GM18909 (cell line): ENCODE measurements at regions not wholly inside any gene's neighbourhood (a gene's known extent, or its start where the extent isn't known, plus 50 kb on each side); places are given as distances from the start of the nearest gene placed in this dataset.
"Not testable (repeated sequence)": the region's sequence is repeated elsewhere in the genome, so short reads cannot be mapped to it uniquely, and the experiment has no call there.

Experiments
- ATAC-seq: cut with Tn5 transposase; IDR thresholded peaks from one replicate; pipeline ENCODE4 v1.9.1; 2021; ENCODE audit warnings: mild to moderate bottlenecking; ENCODE audit not compliant: unreplicated experiment, poor library complexity

- ATAC-seq: not testable (repeated sequence)
These were observed 357.3 kb upstream of the WSB1 start for GRCh38 chr17:26936645-26937044.

GRCh38 chr17:26937750-26938322, 356.1 kb upstream of the WSB1 start:
- peak; percentile 70 for ATAC-seq

- ATAC-seq: not testable (repeated sequence)
These were observed 354.2 kb upstream of the WSB1 start for GRCh38 chr17:26939755-26940154.

GRCh38 chr17:26940587-26940986, 353.3 kb upstream of the WSB1 start:
- peak; percentile 52 for ATAC-seq

GRCh38 chr17:26962255-26963162, 331.4 kb upstream of the WSB1 start:
- no peak for ATAC-seq

- no peak for ATAC-seq
These were observed 330.8 kb upstream of the WSB1 start for GRCh38 chr17:26963163-26963503.

GRCh38 chr17:26965898-26966624, 327.9 kb upstream of the WSB1 start:
- not testable (repeated sequence) for ATAC-seq

GRCh38 chr17:26966625-26967179, 327.2 kb upstream of the WSB1 start:
- not testable (repeated sequence) for ATAC-seq

- not testable (repeated sequence) for ATAC-seq
These were observed 312.0 kb upstream of the WSB1 start for GRCh38 chr17:26981845-26982425.

GRCh38 chr17:26982563-26982962, 311.4 kb upstream of the WSB1 start:
- ATAC-seq: not testable (repeated sequence)

GRCh38 chr17:26987851-26988250, 306.1 kb upstream of the WSB1 start:
- ATAC-seq: not testable (repeated sequence)

- ATAC-seq: not testable (repeated sequence)
These were observed 299.3 kb upstream of the WSB1 start for GRCh38 chr17:26994648-26995047.

GRCh38 chr17:26996146-26996916, 297.6 kb upstream of the WSB1 start:
- ATAC-seq: not testable (repeated sequence)

GRCh38 chr17:27007734-27008531, 286.0 kb upstream of the WSB1 start:
- ATAC-seq: not testable (repeated sequence)

- ATAC-seq: no peak
These were observed 284.8 kb upstream of the WSB1 start for GRCh38 chr17:27009087-27009486.

- ATAC-seq: not testable (repeated sequence)
These were observed 283.8 kb upstream of the WSB1 start for GRCh38 chr17:27010138-27010537.

GRCh38 chr17:27030552-27030951, 263.4 kb upstream of the WSB1 start:
- ATAC-seq: not testable (repeated sequence)

GRCh38 chr17:27038676-27039075, 255.2 kb upstream of the WSB1 start:
- no peak for ATAC-seq

GRCh38 chr17:27045039-27045438, 248.9 kb upstream of the WSB1 start:
- not testable (repeated sequence) for ATAC-seq
